ENCODE measurements at regions not wholly inside any gene's neighbourhood (a gene's known extent, or its start where the extent isn't known, plus 50 kb on each side); places are given as distances from the start of the nearest gene placed in this dataset.

DNA sequence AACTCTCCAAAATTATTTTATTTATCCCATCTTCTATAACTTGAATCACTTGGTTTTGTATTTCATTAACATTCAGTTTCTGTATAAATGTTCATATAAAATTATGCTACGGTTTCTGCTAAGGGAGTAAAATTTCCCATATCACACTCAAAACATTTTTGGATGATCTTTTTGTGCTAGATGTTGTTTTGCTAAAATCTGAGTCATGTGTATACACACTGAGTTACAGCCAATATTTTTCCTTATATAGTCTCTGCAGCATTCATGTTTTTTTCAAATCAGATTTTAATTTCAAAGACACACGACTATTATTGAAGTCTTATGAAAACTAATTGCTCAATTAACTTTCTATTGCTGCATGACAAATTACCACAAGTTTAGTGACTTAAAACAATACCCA lies 54.3 kb upstream of the SLC2A12 start:
- Histone ChIP-seq H3K79me2 (ENCODE audit: control insufficient read depth, insufficient read depth, low read length) (no peaks in the 10 kb centered on the region), H3K27ac (ENCODE audit: control insufficient read depth, insufficient read depth, low read length) (no peak overlapping the region), H3K4me1 (ENCODE audit: control insufficient read depth, extremely low read depth, insufficient read depth, low read length) (no peaks in the 10 kb centered on the region), H4K20me1 (ENCODE audit: control insufficient read depth, extremely low read depth, insufficient read depth, low read length) (no peaks in the 10 kb centered on the region), H3K9ac (ENCODE audit: control insufficient read depth, extremely low read depth, insufficient read depth, low read length) (no peak overlapping the region), H3K9me3 (ENCODE audit: control insufficient read depth, low read depth, low read length) (no peaks in the 10 kb centered on the region), H3K4me2 (ENCODE audit: control insufficient read depth, extremely low read depth, insufficient read depth, low read depth, low read length) (no peak overlapping the region), H2AFZ (ENCODE audit: control insufficient read depth, low read length) (no peak overlapping the region), H3K9me1 (ENCODE audit: control insufficient read depth, extremely low read depth, insufficient read depth, low read length) (no peaks in the 10 kb centered on the region), H3K36me3 (ENCODE audit: control insufficient read depth in 2 of 2, extremely low read depth in 1 of 2, insufficient read depth in 2 of 2, low read length in 2 of 2) (no peaks in the 10 kb centered on the region), H3K4me3 (ENCODE audit: control insufficient read depth in 2 of 3, extremely low read depth in 1 of 3, insufficient read depth in 2 of 3, low read depth in 1 of 3, low read length in 3 of 3) (no peak overlapping the region), H3K27me3 (ENCODE audit: control insufficient read depth, extremely low read depth, insufficient read depth, low read length) (no peaks in the 10 kb centered on the region)
- dilution Hi-C loops (cut with MboI; ENCODE audit: extremely low pct_ligation_motif_present, low sequenced_read_pairs), result no loop called here
- no peak for TF ChIP-seq EZH2 (IDR thresholded peaks at IDR 0.05; ENCODE audit: low read length)
- TF ChIP-seq, protein P1, sequence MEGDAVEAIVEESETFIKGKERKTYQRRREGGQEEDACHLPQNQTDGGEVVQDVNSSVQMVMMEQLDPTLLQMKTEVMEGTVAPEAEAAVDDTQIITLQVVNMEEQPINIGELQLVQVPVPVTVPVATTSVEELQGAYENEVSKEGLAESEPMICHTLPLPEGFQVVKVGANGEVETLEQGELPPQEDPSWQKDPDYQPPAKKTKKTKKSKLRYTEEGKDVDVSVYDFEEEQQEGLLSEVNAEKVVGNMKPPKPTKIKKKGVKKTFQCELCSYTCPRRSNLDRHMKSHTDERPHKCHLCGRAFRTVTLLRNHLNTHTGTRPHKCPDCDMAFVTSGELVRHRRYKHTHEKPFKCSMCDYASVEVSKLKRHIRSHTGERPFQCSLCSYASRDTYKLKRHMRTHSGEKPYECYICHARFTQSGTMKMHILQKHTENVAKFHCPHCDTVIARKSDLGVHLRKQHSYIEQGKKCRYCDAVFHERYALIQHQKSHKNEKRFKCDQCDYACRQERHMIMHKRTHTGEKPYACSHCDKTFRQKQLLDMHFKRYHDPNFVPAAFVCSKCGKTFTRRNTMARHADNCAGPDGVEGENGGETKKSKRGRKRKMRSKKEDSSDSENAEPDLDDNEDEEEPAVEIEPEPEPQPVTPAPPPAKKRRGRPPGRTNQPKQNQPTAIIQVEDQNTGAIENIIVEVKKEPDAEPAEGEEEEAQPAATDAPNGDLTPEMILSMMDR (optimal IDR thresholded peaks at IDR 0.05 in 1 of 3, IDR thresholded peaks at IDR 0.05 in 1 of 3, conservative IDR thresholded peaks at IDR 0.05 in 1 of 3; ENCODE audit: extremely low read depth in 1 of 3, insufficient read depth in 2 of 3, low read length in 3 of 3), result no peak
- DNase-seq (ENCODE audit: low read depth, low spot score), result no peak
- no peak for FAIRE-seq

DNA sequence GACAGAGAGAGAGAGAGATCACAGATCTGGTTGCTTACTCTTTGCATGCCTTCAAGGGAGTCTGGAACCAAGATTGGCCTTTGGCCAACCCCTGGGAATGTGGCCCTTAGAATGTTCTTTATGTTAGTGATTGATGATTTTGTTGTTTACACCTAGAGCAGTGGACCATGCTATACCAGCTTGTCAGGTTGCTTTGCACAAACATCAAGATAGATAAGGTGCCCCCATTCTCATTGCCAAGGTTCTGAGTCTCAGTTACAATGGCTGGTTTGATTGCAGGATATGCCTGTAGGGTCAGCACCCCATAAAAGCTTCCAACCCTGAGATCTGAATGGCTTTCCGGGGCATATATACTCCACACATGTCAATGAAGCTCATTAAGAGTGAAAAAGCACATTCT lies 53.5 kb upstream of the SLC2A12 start:
- TF ChIP-seq EZH2 (IDR thresholded peaks at IDR 0.05; ENCODE audit: low read length), result no peak
- no peak overlapping the region for H3K4me2 ChIP-seq (ENCODE audit: control insufficient read depth, extremely low read depth, insufficient read depth, low read depth, low read length)
- H3K9ac ChIP-seq (ENCODE audit: control insufficient read depth, extremely low read depth, insufficient read depth, low read length), result no peak overlapping the region
- no peak overlapping the region for H3K27ac ChIP-seq (ENCODE audit: control insufficient read depth, insufficient read depth, low read length)
- no peaks in the 10 kb centered on the region for H3K27me3 ChIP-seq (ENCODE audit: control insufficient read depth, extremely low read depth, insufficient read depth, low read length)
- H3K4me1 ChIP-seq (ENCODE audit: control insufficient read depth, extremely low read depth, insufficient read depth, low read length), result no peaks in the 10 kb centered on the region
- no peaks in the 10 kb centered on the region for H3K36me3 ChIP-seq (ENCODE audit: control insufficient read depth in 2 of 2, extremely low read depth in 1 of 2, insufficient read depth in 2 of 2, low read length in 2 of 2)
- no peak overlapping the region for H3K4me3 ChIP-seq (ENCODE audit: control insufficient read depth in 2 of 3, extremely low read depth in 1 of 3, insufficient read depth in 2 of 3, low read depth in 1 of 3, low read length in 3 of 3)
- no peaks in the 10 kb centered on the region for H4K20me1 ChIP-seq (ENCODE audit: control insufficient read depth, extremely low read depth, insufficient read depth, low read length)
- H2AFZ ChIP-seq (ENCODE audit: control insufficient read depth, low read length), result no peak overlapping the region
- no peaks in the 10 kb centered on the region for H3K79me2 ChIP-seq (ENCODE audit: control insufficient read depth, insufficient read depth, low read length)
- dilution Hi-C loops (cut with MboI; ENCODE audit: extremely low pct_ligation_motif_present, low sequenced_read_pairs), result no loop called here
- FAIRE-seq (no peak), DNase-seq (ENCODE audit: low read depth, low spot score) (no peak)
- H3K9me3 ChIP-seq (ENCODE audit: control insufficient read depth, low read depth, low read length), result no peaks in the 10 kb centered on the region
- H3K9me1 ChIP-seq (ENCODE audit: control insufficient read depth, extremely low read depth, insufficient read depth, low read length), result no peaks in the 10 kb centered on the region

DNA sequence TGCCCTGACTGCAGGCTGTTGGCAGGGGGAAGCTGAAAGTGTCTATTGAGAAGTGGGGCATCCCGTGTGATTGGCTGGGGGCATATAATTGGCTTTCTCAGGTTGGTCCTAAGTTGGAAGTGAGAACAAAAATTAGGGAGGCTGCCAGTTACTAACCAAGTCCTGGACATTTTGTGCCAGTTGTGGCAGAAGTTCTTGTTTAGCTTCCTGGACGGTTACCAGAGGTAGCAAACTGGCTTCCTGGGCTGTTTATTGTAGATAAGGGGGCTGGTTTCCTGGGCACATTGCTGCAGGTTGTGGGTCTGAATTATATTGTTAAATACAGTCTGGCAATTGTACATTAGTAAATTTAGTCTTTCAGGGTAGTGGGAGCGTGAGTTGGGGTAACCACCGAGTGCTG lies 50.6 kb upstream of the SLC2A12 start:
- Histone ChIP-seq H4K20me1 (ENCODE audit: control insufficient read depth, extremely low read depth, insufficient read depth, low read length) (no peaks in the 10 kb centered on the region), H3K4me3 (ENCODE audit: control insufficient read depth in 2 of 3, extremely low read depth in 1 of 3, insufficient read depth in 2 of 3, low read depth in 1 of 3, low read length in 3 of 3) (no peak overlapping the region), H3K79me2 (ENCODE audit: control insufficient read depth, insufficient read depth, low read length) (no peaks in the 10 kb centered on the region), H3K36me3 (ENCODE audit: control insufficient read depth in 2 of 2, extremely low read depth in 1 of 2, insufficient read depth in 2 of 2, low read length in 2 of 2) (no peaks in the 10 kb centered on the region), H3K9me3 (ENCODE audit: control insufficient read depth, low read depth, low read length) (no peaks in the 10 kb centered on the region), H3K27ac (ENCODE audit: control insufficient read depth, insufficient read depth, low read length) (no peak overlapping the region), H3K9me1 (ENCODE audit: control insufficient read depth, extremely low read depth, insufficient read depth, low read length) (no peaks in the 10 kb centered on the region), H2AFZ (ENCODE audit: control insufficient read depth, low read length) (no peak overlapping the region), H3K4me2 (ENCODE audit: control insufficient read depth, extremely low read depth, insufficient read depth, low read depth, low read length) (no peak overlapping the region), H3K4me1 (ENCODE audit: control insufficient read depth, extremely low read depth, insufficient read depth, low read length) (no peaks in the 10 kb centered on the region), H3K27me3 (ENCODE audit: control insufficient read depth, extremely low read depth, insufficient read depth, low read length) (no peaks in the 10 kb centered on the region), H3K9ac (ENCODE audit: control insufficient read depth, extremely low read depth, insufficient read depth, low read length) (no peak overlapping the region)
- dilution Hi-C loops (cut with MboI; ENCODE audit: extremely low pct_ligation_motif_present, low sequenced_read_pairs), result no loop called here
- FAIRE-seq (no peak), DNase-seq (ENCODE audit: low read depth, low spot score) (no peak)
- no peak for TF ChIP-seq EZH2 (IDR thresholded peaks at IDR 0.05; ENCODE audit: low read length)
- TF ChIP-seq, protein P1 (optimal IDR thresholded peaks at IDR 0.05 in 1 of 3, IDR thresholded peaks at IDR 0.05 in 1 of 3, conservative IDR thresholded peaks at IDR 0.05 in 1 of 3; ENCODE audit: extremely low read depth in 1 of 3, insufficient read depth in 2 of 3, low read length in 3 of 3), result no peak
